ENCODE measurements at regions not wholly inside any gene's neighbourhood (a gene's known extent, or its start where the extent isn't known, plus 50 kb on each side); places are given as distances from the start of the nearest gene placed in this dataset.

- H3K36me3 Mint-ChIP-seq = no peaks in the 10 kb centered on the region
- no peaks in the 10 kb centered on the region for H3K4me1 Mint-ChIP-seq
- H3K4me3 Mint-ChIP-seq = no peak overlapping the region
Measured at GRCh38 chr21:15259824-15260223, 195.0 kb upstream of the NRIP1 start.

DNA sequence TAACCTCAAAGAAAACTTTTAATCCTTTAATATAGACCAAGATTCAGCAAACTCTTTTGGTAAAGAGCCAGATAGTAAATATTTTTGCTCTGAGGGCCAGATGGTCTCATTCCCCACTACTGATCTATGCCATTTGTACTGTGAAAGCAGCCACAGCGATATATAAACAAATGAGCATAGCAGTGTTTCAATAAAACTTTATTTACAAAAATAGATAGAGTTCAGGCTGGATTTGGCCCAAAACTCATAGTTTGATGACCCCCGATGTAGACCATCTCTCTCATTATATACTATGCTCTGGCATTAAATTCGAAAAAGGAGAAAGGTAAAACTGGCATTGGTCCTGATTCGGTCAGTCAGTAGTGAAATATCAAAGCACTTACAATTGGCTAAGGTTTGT is 195.8 kb upstream of the NRIP1 start:
- Mint-ChIP-seq H3K9me3 (peaks cover 0 to 3% (median 0%) of the 10 kb centered on the region in 7 donors), H3K4me3 (no peak overlapping the region), H3K27me3 (peaks cover 6% of the 10 kb centered on the region), H3K36me3 (no peaks in the 10 kb centered on the region), H3K27ac (no peak overlapping the region), H3K4me1 (no peaks in the 10 kb centered on the region)
- H3K4me1 ChIP-seq (ENCODE audit: control insufficient read depth, insufficient read depth, low read length, poor library complexity, severe bottlenecking) = no peaks in the 10 kb centered on the region
- no peaks in the 10 kb centered on the region for H3K27me3 ChIP-seq (ENCODE audit: control insufficient read depth, insufficient read depth, low read length)
- DNase-seq (no peak), ATAC-seq (ENCODE audit: low read depth in 2 of 2) (no peak)
- no peak overlapping the region for H3K4me3 ChIP-seq (ENCODE audit: low read depth, low read length)
- H3K9me3 ChIP-seq (ENCODE audit: control insufficient read depth in 2 of 2, low read length in 2 of 2) = no peaks in the 10 kb centered on the region
- H3K36me3 ChIP-seq (ENCODE audit: control insufficient read depth, insufficient read depth, low read length) = no peaks in the 10 kb centered on the region
- H3K27ac ChIP-seq (ENCODE audit: insufficient read depth, low read length, poor library complexity, severe bottlenecking) = no peak overlapping the region

More at GRCh38 chr21:15259824-15260223, 195.0 kb upstream of the NRIP1 start:
- no peak overlapping the region for H3K27ac ChIP-seq (ENCODE audit: insufficient read depth, low read length, poor library complexity, severe bottlenecking)
- no peak for ATAC-seq (ENCODE audit: low read depth in 2 of 2)
- Mint-ChIP-seq H3K27ac (no peak overlapping the region), H3K9me3 (peaks cover 0 to 3% (median 0%) of the 10 kb centered on the region in 7 donors), H3K27me3 (peaks cover 6% of the 10 kb centered on the region)
- H3K36me3 ChIP-seq (ENCODE audit: control insufficient read depth, insufficient read depth, low read length) = no peaks in the 10 kb centered on the region
- no peak for DNase-seq
- no peaks in the 10 kb centered on the region for H3K27me3 ChIP-seq (ENCODE audit: control insufficient read depth, insufficient read depth, low read length)
- no peaks in the 10 kb centered on the region for H3K4me1 ChIP-seq (ENCODE audit: control insufficient read depth, insufficient read depth, low read length, poor library complexity, severe bottlenecking)
- no peak overlapping the region for H3K4me3 ChIP-seq (ENCODE audit: low read depth, low read length)
- no peaks in the 10 kb centered on the region for H3K9me3 ChIP-seq (ENCODE audit: control insufficient read depth in 2 of 2, low read length in 2 of 2)

- peaks cover 6% of the 10 kb centered on the region for H3K27me3 Mint-ChIP-seq
- no peaks in the 10 kb centered on the region for H3K4me1 Mint-ChIP-seq
- H3K9me3 Mint-ChIP-seq = peaks cover 0 to 3% (median 0%) of the 10 kb centered on the region in 7 donors
- Histone ChIP-seq H3K36me3 (ENCODE audit: control insufficient read depth, insufficient read depth, low read length) (no peaks in the 10 kb centered on the region), H3K9me3 (ENCODE audit: control insufficient read depth in 2 of 2, low read length in 2 of 2) (no peaks in the 10 kb centered on the region), H3K27ac (ENCODE audit: insufficient read depth, low read length, poor library complexity, severe bottlenecking) (no peak overlapping the region), H3K4me3 (ENCODE audit: low read depth, low read length) (no peak overlapping the region), H3K4me1 (ENCODE audit: control insufficient read depth, insufficient read depth, low read length, poor library complexity, severe bottlenecking) (no peaks in the 10 kb centered on the region), H3K27me3 (ENCODE audit: control insufficient read depth, insufficient read depth, low read length) (no peaks in the 10 kb centered on the region)
- DNase-seq (no peak), ATAC-seq (ENCODE audit: low read depth in 2 of 2) (no peak)
- no peaks in the 10 kb centered on the region for H3K36me3 Mint-ChIP-seq
- H3K4me3 Mint-ChIP-seq = no peak overlapping the region
- no peak overlapping the region for H3K27ac Mint-ChIP-seq
Measured at GRCh38 chr21:15264084-15264665, 199.4 kb upstream of the NRIP1 start.

DNA sequence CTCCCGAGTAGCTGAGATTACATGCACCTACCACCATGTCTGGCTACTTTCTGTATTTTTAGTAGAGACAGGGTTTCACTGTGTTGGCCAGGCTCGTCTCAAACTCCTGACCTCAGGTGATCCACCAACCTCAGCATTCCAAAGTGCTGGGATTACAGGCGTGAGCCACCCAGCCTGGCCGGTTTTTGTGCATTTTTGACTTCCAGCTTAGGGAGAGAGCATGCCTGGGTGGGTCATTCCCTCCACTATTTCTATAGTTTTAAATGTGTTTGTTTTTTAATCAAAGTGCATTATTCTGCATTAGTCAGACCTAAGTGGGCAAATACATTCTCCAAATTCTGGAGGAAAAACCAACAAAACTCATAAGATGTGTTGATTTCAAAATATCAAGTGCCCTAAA is 207.4 kb upstream of the NRIP1 start:
- Histone ChIP-seq H3K36me3 (ENCODE audit: control insufficient read depth, insufficient read depth, low read length) (no peaks in the 10 kb centered on the region), H3K27me3 (ENCODE audit: control insufficient read depth, insufficient read depth, low read length) (no peaks in the 10 kb centered on the region), H3K9me3 (ENCODE audit: control insufficient read depth in 2 of 2, low read length in 2 of 2) (no peaks in the 10 kb centered on the region), H3K4me3 (ENCODE audit: low read depth, low read length) (no peak overlapping the region), H3K27ac (ENCODE audit: insufficient read depth, low read length, poor library complexity, severe bottlenecking) (no peak overlapping the region), H3K4me1 (ENCODE audit: control insufficient read depth, insufficient read depth, low read length, poor library complexity, severe bottlenecking) (no peaks in the 10 kb centered on the region)
- H3K36me3 Mint-ChIP-seq = no peaks in the 10 kb centered on the region
- H3K4me3 Mint-ChIP-seq = no peak overlapping the region
- DNase-seq = no peak
- no peak for ATAC-seq (ENCODE audit: low read depth in 2 of 2)
- no peaks in the 10 kb centered on the region for H3K27me3 Mint-ChIP-seq
- no peaks in the 10 kb centered on the region for H3K4me1 Mint-ChIP-seq
- H3K9me3 Mint-ChIP-seq = peaks cover 0 to 2% (median 0%) of the 10 kb centered on the region in 7 donors
- H3K27ac Mint-ChIP-seq = no peak overlapping the region

DNA sequence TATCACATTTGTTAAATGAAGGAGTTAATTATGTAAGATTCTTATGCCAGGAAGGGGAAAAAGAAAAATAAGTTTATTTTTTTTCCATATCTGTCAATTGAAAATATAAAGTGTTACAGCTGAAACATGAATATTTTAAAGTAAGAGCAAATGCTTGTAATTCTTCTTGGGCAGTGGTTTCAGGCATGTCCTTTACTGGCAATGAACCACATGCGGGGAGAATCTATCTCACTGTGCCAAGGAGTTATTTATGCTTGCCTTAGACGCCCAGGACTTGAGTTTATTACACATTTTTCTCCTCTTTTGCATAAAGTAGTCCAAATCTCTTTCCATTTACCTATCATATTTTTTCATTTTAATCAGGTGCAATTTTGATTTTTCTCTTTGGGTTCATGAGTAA is 207.8 kb upstream of the NRIP1 start:
- Histone ChIP-seq H3K36me3 (ENCODE audit: control insufficient read depth, insufficient read depth, low read length) (no peaks in the 10 kb centered on the region), H3K27ac (ENCODE audit: insufficient read depth, low read length, poor library complexity, severe bottlenecking) (no peak overlapping the region), H3K4me3 (ENCODE audit: low read depth, low read length) (no peak overlapping the region), H3K27me3 (ENCODE audit: control insufficient read depth, insufficient read depth, low read length) (no peaks in the 10 kb centered on the region), H3K9me3 (ENCODE audit: control insufficient read depth in 2 of 2, low read length in 2 of 2) (no peaks in the 10 kb centered on the region), H3K4me1 (ENCODE audit: control insufficient read depth, insufficient read depth, low read length, poor library complexity, severe bottlenecking) (no peaks in the 10 kb centered on the region)
- H3K27me3 Mint-ChIP-seq = no peaks in the 10 kb centered on the region
- H3K4me3 Mint-ChIP-seq = no peak overlapping the region
- H3K36me3 Mint-ChIP-seq = no peaks in the 10 kb centered on the region
- no peak overlapping the region for H3K27ac Mint-ChIP-seq
- H3K4me1 Mint-ChIP-seq = no peaks in the 10 kb centered on the region
- DNase-seq (no peak), ATAC-seq (ENCODE audit: low read depth in 2 of 2) (no peak)
- H3K9me3 Mint-ChIP-seq = peaks cover 0 to 2% (median 0%) of the 10 kb centered on the region in 7 donors

DNA sequence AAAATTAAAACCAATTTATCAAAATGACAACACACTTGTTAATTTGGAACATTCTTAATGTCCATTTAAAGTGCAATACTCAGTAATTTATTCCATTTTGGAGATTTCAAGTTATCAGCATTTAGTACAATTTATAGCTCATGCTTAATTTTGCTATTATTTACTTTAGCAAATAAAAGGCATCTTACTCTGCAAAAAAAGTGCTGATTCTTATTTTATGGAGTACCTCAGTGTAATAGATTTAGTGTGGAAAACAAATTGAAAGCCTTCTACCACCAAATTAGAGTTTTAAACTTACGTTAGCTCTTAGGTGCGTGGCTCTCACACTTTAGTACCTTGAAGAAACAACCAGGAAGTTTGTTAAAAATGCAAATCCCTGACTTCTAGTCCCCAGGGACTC is 208.4 kb upstream of the NRIP1 start:
- peaks cover 0 to 2% (median 0%) of the 10 kb centered on the region in 7 donors for H3K9me3 Mint-ChIP-seq
- DNase-seq (no peak), ATAC-seq (ENCODE audit: low read depth in 2 of 2) (no peak)
- no peak overlapping the region for H3K4me3 Mint-ChIP-seq
- H3K27me3 ChIP-seq (ENCODE audit: control insufficient read depth, insufficient read depth, low read length) = no peaks in the 10 kb centered on the region
- H3K27ac ChIP-seq (ENCODE audit: insufficient read depth, low read length, poor library complexity, severe bottlenecking) = no peak overlapping the region
- no peak overlapping the region for H3K27ac Mint-ChIP-seq
- H3K4me3 ChIP-seq (ENCODE audit: low read depth, low read length) = no peak overlapping the region
- no peaks in the 10 kb centered on the region for H3K36me3 Mint-ChIP-seq
- no peaks in the 10 kb centered on the region for H3K4me1 Mint-ChIP-seq
- no peaks in the 10 kb centered on the region for H3K9me3 ChIP-seq (ENCODE audit: control insufficient read depth in 2 of 2, low read length in 2 of 2)
- no peaks in the 10 kb centered on the region for H3K4me1 ChIP-seq (ENCODE audit: control insufficient read depth, insufficient read depth, low read length, poor library complexity, severe bottlenecking)
- no peaks in the 10 kb centered on the region for H3K36me3 ChIP-seq (ENCODE audit: control insufficient read depth, insufficient read depth, low read length)
- H3K27me3 Mint-ChIP-seq = no peaks in the 10 kb centered on the region

DNA sequence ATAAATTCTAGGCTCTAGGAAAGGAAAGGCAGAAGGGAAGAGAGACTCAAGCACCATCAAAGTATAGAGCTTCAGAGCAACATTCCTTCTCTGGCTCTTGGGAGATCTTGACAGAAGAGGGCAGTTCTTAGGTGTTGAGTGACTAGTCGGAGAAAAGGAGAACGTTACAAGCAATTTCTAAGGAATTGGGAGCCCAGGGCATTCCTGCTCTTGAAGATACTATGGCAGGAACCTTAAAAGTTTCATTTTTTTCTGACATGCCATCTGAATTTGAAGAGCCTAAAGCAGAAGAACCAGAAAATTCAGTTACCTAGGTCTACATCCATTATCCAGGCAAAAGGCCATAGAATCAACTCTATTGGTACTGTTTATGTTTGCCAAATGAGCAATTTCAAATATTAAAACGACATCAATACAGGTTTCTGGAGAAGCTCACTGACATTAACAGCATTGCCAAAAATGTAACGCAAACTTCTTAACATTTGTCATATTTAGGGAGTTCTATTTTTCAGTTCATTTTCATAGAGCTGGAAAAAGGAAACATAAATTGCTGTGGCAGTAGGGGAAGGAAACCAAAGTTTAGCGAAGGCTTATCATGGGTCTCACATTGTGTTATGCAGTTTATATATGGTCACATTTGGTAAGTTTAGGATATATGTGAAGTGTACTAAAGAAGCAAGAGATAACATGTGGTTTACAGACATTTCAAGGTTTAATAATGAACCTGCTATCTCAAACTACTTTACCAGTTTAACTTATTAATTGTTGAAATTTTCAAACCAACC is 210.1 kb upstream of the NRIP1 start:
- ATAC-seq (ENCODE audit: low read depth in 2 of 2) = no peak
- H3K27ac ChIP-seq (ENCODE audit: insufficient read depth, low read length, poor library complexity, severe bottlenecking) = no peak overlapping the region
- no peaks in the 10 kb centered on the region for H3K9me3 ChIP-seq (ENCODE audit: control insufficient read depth in 2 of 2, low read length in 2 of 2)
- no peak overlapping the region for H3K4me3 ChIP-seq (ENCODE audit: low read depth, low read length)
- no peaks in the 10 kb centered on the region for H3K27me3 Mint-ChIP-seq
- no peaks in the 10 kb centered on the region for H3K36me3 Mint-ChIP-seq
- no peak for DNase-seq
- no peaks in the 10 kb centered on the region for H3K36me3 ChIP-seq (ENCODE audit: control insufficient read depth, insufficient read depth, low read length)
- no peak overlapping the region for H3K27ac Mint-ChIP-seq
- H3K9me3 Mint-ChIP-seq = peaks cover 0 to 2% (median 0%) of the 10 kb centered on the region in 7 donors
- H3K27me3 ChIP-seq (ENCODE audit: control insufficient read depth, insufficient read depth, low read length) = no peaks in the 10 kb centered on the region
- no peaks in the 10 kb centered on the region for H3K4me1 ChIP-seq (ENCODE audit: control insufficient read depth, insufficient read depth, low read length, poor library complexity, severe bottlenecking)
- no peaks in the 10 kb centered on the region for H3K4me1 Mint-ChIP-seq
- H3K4me3 Mint-ChIP-seq = no peak overlapping the region

All from CD4-positive, CD25-positive, alpha-beta regulatory T cell (primary cell).